MCF 10A (cell line): ENCODE measurements at regions not wholly inside any gene's neighbourhood (a gene's known extent, or its start where the extent isn't known, plus 50 kb on each side); places are given as distances from the start of the nearest gene placed in this dataset.

Experiments
- BruUV-seq: library from RNA; stranded (reverse); fragments of 400-500 nt; replicated peaks from 2 replicates; lab custom pipeline; 2021; lab: Mats Ljungman, UMichigan
- CTCF ChIA-PET: fragments of 300-600 bp; sonication (Branson Sonifier 250); formaldehyde crosslinking; extraction: SDS; loops from one replicate; lab custom pipeline; 2021; ENCODE audit warnings: antibody characterized with exemption, inconsistent platforms; lab: Yijun Ruan, JAX
- POLR2A ChIA-PET: fragments of 300-600, 350-650 bp; sonication (Branson Sonifier 250); formaldehyde crosslinking; extraction: SDS; loops from one replicate; lab custom pipeline; 2020; ENCODE audit warnings: antibody characterized with exemption, inconsistent platforms; lab: Yijun Ruan, JAX
- DNase-seq: peaks from one replicate; pipeline ENCODE4 v3.0.0-alpha.2; 2018; ENCODE audit not compliant: unreplicated experiment
- H3K27ac Mint-ChIP-seq: one replicate; pipeline ENCODE4 v1.8.0; 2022; ENCODE audit warnings: mild to moderate bottlenecking, low read depth, mixed read lengths; ENCODE audit not compliant: unreplicated experiment
- H3K27me3 Mint-ChIP-seq: one replicate; pipeline ENCODE4 v1.8.0; 2022; ENCODE audit warnings: mixed read lengths; ENCODE audit not compliant: insufficient read depth, unreplicated experiment
- H3K36me3 Mint-ChIP-seq: one replicate; pipeline ENCODE4 v1.8.0; 2022; ENCODE audit warnings: mild to moderate bottlenecking, moderate library complexity, mixed read lengths; ENCODE audit not compliant: insufficient read depth, unreplicated experiment
- H3K4me1 Mint-ChIP-seq: one replicate; pipeline ENCODE4 v1.8.0; 2022; ENCODE audit warnings: mixed read lengths; ENCODE audit not compliant: insufficient read depth, unreplicated experiment
- H3K4me3 Mint-ChIP-seq: one replicate; pipeline ENCODE4 v1.8.0; 2022; ENCODE audit warnings: mild to moderate bottlenecking, moderate library complexity, mixed read lengths; ENCODE audit not compliant: unreplicated experiment
- H3K9me3 Mint-ChIP-seq: one replicate; pipeline ENCODE4 v1.8.0; 2022; ENCODE audit warnings: mixed read lengths; ENCODE audit not compliant: unreplicated experiment
- CTCF ChIP-seq: fragments of 200-600 bp; IDR thresholded peaks from one replicate; pipeline ENCODE4 v1.8.0; 2022; ENCODE audit warnings: antibody characterized with exemption, mild to moderate bottlenecking; ENCODE audit not compliant: unreplicated experiment
- intact Hi-C: fragments of 100-400 bp; cut with micrococcal nuclease; formaldehyde crosslinking; loops from 2 replicates; pipeline ENCODE4 v1.14.1; 2022

GRCh38 chr4:64520421-64520820 is 111.2 kb upstream of the TECRL start:
- TF ChIP-seq CTCF: no peak
- Mint-ChIP-seq H3K27ac (no peak overlapping the region), H3K27me3 (no peaks in the 10 kb centered on the region), H3K4me1 (peaks cover 4% of the 10 kb centered on the region), H3K9me3 (no peaks in the 10 kb centered on the region), H3K4me3 (no peak overlapping the region), H3K36me3 (no peaks in the 10 kb centered on the region)
- BruUV-seq: no TSS peak
- ChIA-PET CTCF (interaction anchor here (1.5 kb wide), 1 partner anchor 362 kb away, joined by 6 read pairs; no protein-coding TSS in a partner anchor), POLR2A (interaction anchor here (0.6 kb wide), 1 partner anchor 159 kb away, joined by 3 read pairs; no protein-coding TSS in a partner anchor)
- no peak for DNase-seq
- intact Hi-C loops: no loop called here

DNA sequence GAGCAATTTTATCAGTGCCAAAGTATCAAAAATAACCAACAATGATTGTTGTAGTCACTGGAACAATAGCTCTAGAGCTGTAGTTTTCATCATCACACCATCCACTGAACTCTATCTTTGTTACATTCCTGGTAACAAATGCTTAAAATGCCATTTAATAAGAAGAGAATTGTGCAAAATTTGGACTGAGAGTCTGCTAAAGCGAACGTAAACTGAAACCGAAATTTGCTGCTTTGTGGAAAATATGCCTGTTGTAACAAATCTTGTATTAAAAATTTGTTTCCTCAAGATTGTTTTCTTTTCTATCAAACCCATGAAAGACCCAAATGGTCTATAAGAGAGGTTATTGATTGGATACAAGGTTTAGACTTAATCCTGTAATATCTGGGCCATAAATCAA is 109.3 kb upstream of the TECRL start:
- Mint-ChIP-seq H3K4me3 (no peak overlapping the region), H3K9me3 (no peaks in the 10 kb centered on the region), H3K27ac (no peak overlapping the region), H3K27me3 (no peaks in the 10 kb centered on the region), H3K36me3 (no peaks in the 10 kb centered on the region), H3K4me1 (peaks cover 4% of the 10 kb centered on the region)
- DNase-seq: no peak
- POLR2A ChIA-PET: interaction anchor here (1.0 kb wide), 1 partner anchor 359 kb away, joined by 3 read pairs; no protein-coding TSS in a partner anchor
- no peak for TF ChIP-seq CTCF
- intact Hi-C loops: no loop called here
- no TSS peak for BruUV-seq
- CTCF ChIA-PET: no interaction called here

DNA sequence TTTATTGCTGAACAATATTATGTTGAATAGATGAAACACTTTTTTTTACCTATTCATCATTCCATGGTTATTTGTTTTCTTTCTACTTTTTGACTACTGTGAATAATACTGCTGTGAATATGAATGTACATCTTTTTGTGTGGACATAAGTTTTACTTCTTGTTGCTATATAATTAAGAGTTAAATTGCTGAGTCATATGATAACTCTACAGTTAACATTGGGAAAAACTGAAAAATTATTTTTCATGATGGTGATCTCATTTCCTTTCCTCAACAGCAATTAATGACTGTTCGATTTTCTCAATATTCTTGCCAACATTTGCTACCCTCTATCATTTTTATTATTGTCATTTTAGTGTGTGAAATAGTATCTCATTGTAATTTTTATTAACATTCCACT is 106.9 kb upstream of the TECRL start:
- no peaks in the 10 kb centered on the region for H3K27me3 Mint-ChIP-seq
- peaks cover 4% of the 10 kb centered on the region for H3K4me1 Mint-ChIP-seq
- no peak overlapping the region for H3K4me3 Mint-ChIP-seq
- TF ChIP-seq CTCF: no peak
- no peak overlapping the region for H3K27ac Mint-ChIP-seq
- DNase-seq: no peak
- intact Hi-C loops: no loop called here
- H3K36me3 Mint-ChIP-seq: no peaks in the 10 kb centered on the region
- CTCF ChIA-PET: no interaction called here
- BruUV-seq: no TSS peak
- H3K9me3 Mint-ChIP-seq: peaks cover under 1% of the 10 kb centered on the region
- POLR2A ChIA-PET: no interaction called here

DNA sequence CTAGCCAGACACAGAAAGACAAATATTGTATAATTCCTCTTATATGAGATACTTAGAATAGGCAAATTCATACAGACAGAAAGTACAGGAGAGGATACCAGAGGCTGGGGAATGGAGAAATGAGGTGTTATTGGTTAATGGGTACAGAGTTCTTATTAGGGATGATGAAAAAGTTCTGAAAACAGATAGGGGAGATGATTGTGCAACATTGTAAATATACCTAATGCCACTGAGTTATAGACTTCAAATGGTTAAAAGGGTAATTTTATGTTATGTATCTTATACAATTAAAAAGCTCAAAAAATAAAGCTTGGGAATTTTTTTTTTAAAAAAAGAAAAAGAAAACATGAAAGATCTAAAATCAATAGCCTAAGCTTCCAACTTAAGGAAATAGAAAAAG is 98.8 kb upstream of the TECRL start:
- H3K9me3 Mint-ChIP-seq: peaks cover 24% of the 10 kb centered on the region
- ChIA-PET CTCF (interaction anchor here (0.7 kb wide), 1 partner anchor 186 kb away, joined by 3 read pairs; no protein-coding TSS in a partner anchor), POLR2A (no interaction called here)
- no peak overlapping the region for H3K27ac Mint-ChIP-seq
- no peaks in the 10 kb centered on the region for H3K36me3 Mint-ChIP-seq
- intact Hi-C loops: no loop called here
- H3K4me3 Mint-ChIP-seq: no peak overlapping the region
- no TSS peak for BruUV-seq
- no peak for DNase-seq
- H3K27me3 Mint-ChIP-seq: no peaks in the 10 kb centered on the region
- H3K4me1 Mint-ChIP-seq: no peaks in the 10 kb centered on the region
- no peak for TF ChIP-seq CTCF
